ENCODE measurements at regions not wholly inside any gene's neighbourhood (a gene's known extent, or its start where the extent isn't known, plus 50 kb on each side); places are given as distances from the start of the nearest gene placed in this dataset.

DNA sequence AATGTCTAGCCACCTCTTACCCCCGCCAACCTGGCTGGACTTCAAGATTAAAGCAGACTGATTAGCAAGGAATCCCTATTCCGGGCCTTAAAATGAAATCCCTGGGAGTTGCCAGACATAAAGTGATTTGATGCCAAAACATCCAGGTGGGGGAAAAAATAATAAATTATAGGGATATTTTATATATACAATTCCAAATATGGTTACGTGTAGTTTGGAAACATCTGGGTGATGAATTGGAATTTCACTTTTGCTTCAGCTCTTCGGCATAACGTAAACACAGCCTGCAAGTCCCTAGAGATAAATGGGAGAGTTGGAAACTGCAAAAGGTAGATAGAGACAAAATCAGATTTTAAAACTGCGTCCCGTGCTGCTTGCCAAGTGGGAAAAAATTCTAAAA, 545.5 kb upstream of the MDFIC2 start:
- no TSS peak for BruUV-seq (replicated peaks)
- Histone ChIP-seq H3K27me3 (replicated peaks; ENCODE audit: control insufficient read depth, insufficient read depth, low read length) (no peaks in the 10 kb centered on the region), H3K4me3 (ENCODE audit: low read depth, low read length) (no peak overlapping the region), H3K9me3 (no peaks in the 10 kb centered on the region), H3K36me3 (ENCODE audit: control insufficient read depth, insufficient read depth, low read length) (no peaks in the 10 kb centered on the region), H3K4me1 (no peaks in the 10 kb centered on the region)
- intact Hi-C loops (cut with micrococcal nuclease; ENCODE audit: unreplicated experiment): no loop called here
- CTCF ChIA-PET: no interaction called here
- Mint-ChIP-seq H3K27ac (ENCODE audit: unreplicated experiment) (no peak overlapping the region), H3K27me3 (ENCODE audit: insufficient read depth, unreplicated experiment) (peaks cover 6% of the 10 kb centered on the region), H3K9me3 (ENCODE audit: unreplicated experiment) (no peaks in the 10 kb centered on the region), H3K4me1 (ENCODE audit: low read depth, unreplicated experiment) (no peaks in the 10 kb centered on the region), H3K36me3 (ENCODE audit: insufficient read depth, unreplicated experiment) (no peaks in the 10 kb centered on the region), H3K4me3 (ENCODE audit: unreplicated experiment) (no peak overlapping the region)
- POLR2A ChIA-PET: no interaction called here
- TF ChIP-seq, protein P1, sequence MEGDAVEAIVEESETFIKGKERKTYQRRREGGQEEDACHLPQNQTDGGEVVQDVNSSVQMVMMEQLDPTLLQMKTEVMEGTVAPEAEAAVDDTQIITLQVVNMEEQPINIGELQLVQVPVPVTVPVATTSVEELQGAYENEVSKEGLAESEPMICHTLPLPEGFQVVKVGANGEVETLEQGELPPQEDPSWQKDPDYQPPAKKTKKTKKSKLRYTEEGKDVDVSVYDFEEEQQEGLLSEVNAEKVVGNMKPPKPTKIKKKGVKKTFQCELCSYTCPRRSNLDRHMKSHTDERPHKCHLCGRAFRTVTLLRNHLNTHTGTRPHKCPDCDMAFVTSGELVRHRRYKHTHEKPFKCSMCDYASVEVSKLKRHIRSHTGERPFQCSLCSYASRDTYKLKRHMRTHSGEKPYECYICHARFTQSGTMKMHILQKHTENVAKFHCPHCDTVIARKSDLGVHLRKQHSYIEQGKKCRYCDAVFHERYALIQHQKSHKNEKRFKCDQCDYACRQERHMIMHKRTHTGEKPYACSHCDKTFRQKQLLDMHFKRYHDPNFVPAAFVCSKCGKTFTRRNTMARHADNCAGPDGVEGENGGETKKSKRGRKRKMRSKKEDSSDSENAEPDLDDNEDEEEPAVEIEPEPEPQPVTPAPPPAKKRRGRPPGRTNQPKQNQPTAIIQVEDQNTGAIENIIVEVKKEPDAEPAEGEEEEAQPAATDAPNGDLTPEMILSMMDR (IDR thresholded peaks at IDR 0.05; ENCODE audit: insufficient read depth in 1 of 2, low read depth in 1 of 2, low read length in 1 of 2, severe bottlenecking in 1 of 2, unreplicated experiment in 1 of 2): no peak
- no peak for DNase-seq

- Mint-ChIP-seq H3K9me3 (ENCODE audit: unreplicated experiment) (no peaks in the 10 kb centered on the region), H3K4me3 (ENCODE audit: unreplicated experiment) (no peak overlapping the region), H3K27me3 (ENCODE audit: insufficient read depth, unreplicated experiment) (peaks cover 8% of the 10 kb centered on the region), H3K4me1 (ENCODE audit: low read depth, unreplicated experiment) (no peaks in the 10 kb centered on the region), H3K36me3 (ENCODE audit: insufficient read depth, unreplicated experiment) (no peaks in the 10 kb centered on the region), H3K27ac (ENCODE audit: unreplicated experiment) (no peak overlapping the region)
- ChIA-PET CTCF (interaction anchor here (0.7 kb wide), 2 partner anchors 137 to 1031 kb away, joined by 4 to 5 read pairs; no protein-coding TSS in a partner anchor), POLR2A (no interaction called here)
- TF ChIP-seq, protein P1 (IDR thresholded peaks at IDR 0.05; ENCODE audit: insufficient read depth in 1 of 2, low read depth in 1 of 2, low read length in 1 of 2, severe bottlenecking in 1 of 2, unreplicated experiment in 1 of 2): no peak
- H3K36me3 ChIP-seq (ENCODE audit: control insufficient read depth, insufficient read depth, low read length): no peaks in the 10 kb centered on the region
- H3K4me3 ChIP-seq (ENCODE audit: low read depth, low read length): no peak overlapping the region
- no peaks in the 10 kb centered on the region for H3K27me3 ChIP-seq (replicated peaks; ENCODE audit: control insufficient read depth, insufficient read depth, low read length)
- intact Hi-C loops (cut with micrococcal nuclease; ENCODE audit: unreplicated experiment): no loop called here
- no peaks in the 10 kb centered on the region for H3K9me3 ChIP-seq
- no TSS peak for BruUV-seq (replicated peaks)
- no peak for DNase-seq
- no peaks in the 10 kb centered on the region for H3K4me1 ChIP-seq
Measured at GRCh38 chr3:70856414-70857162, 544.1 kb upstream of the MDFIC2 start.

DNA sequence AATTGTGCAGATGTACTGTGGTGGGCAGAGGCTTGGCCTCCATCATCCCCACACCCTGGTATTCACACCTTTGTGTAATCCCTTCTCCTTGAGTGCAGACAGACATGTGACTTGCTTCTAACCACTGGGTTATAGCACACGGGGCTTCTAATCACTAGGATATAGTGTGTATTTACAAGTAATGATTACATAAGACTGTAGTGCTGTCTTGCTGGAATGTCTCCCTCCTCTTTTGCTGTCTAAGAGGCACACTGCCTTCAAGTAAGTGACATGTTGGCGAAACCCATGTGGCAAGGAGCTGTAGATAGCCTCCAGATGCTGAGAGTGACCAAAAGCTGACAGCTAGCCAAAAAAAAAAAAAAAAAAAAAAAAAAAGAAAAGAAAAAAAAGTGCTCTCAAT, 542.7 kb upstream of the MDFIC2 start:
- no peak overlapping the region for H3K4me3 Mint-ChIP-seq (ENCODE audit: unreplicated experiment)

More for the DNA sequence above, 542.7 kb upstream of the MDFIC2 start:
- Histone ChIP-seq H3K36me3 (ENCODE audit: control insufficient read depth, insufficient read depth, low read length) (no peaks in the 10 kb centered on the region), H3K27me3 (replicated peaks; ENCODE audit: control insufficient read depth, insufficient read depth, low read length) (no peaks in the 10 kb centered on the region), H3K4me3 (ENCODE audit: low read depth, low read length) (no peak overlapping the region), H3K9me3 (no peaks in the 10 kb centered on the region), H3K4me1 (no peaks in the 10 kb centered on the region; the same call in 1 of the 2 replicates)
- BruUV-seq (replicated peaks): no TSS peak
- DNase-seq: no peak
- ChIA-PET CTCF (no interaction called here), POLR2A (no interaction called here)
- no peak overlapping the region for H3K27ac Mint-ChIP-seq (ENCODE audit: unreplicated experiment)
- no peaks in the 10 kb centered on the region for H3K4me1 Mint-ChIP-seq (ENCODE audit: low read depth, unreplicated experiment)
- TF ChIP-seq, protein P1 (IDR thresholded peaks at IDR 0.05; ENCODE audit: insufficient read depth in 1 of 2, low read depth in 1 of 2, low read length in 1 of 2, severe bottlenecking in 1 of 2, unreplicated experiment in 1 of 2): no peak
- intact Hi-C loops (cut with micrococcal nuclease; ENCODE audit: unreplicated experiment): no loop called here
- peaks cover 8% of the 10 kb centered on the region for H3K27me3 Mint-ChIP-seq (ENCODE audit: insufficient read depth, unreplicated experiment)
- no peaks in the 10 kb centered on the region for H3K9me3 Mint-ChIP-seq (ENCODE audit: unreplicated experiment)
- H3K36me3 Mint-ChIP-seq (ENCODE audit: insufficient read depth, unreplicated experiment): no peaks in the 10 kb centered on the region

Measured in Caco-2 (cell line).